ENCODE measurements at regions not wholly inside any gene's neighbourhood (a gene's known extent, or its start where the extent isn't known, plus 50 kb on each side); places are given as distances from the start of the nearest gene placed in this dataset.

GRCh38 chr14:96725232-96725631 is 72.0 kb upstream of the VRK1 start:
- H3K9ac ChIP-seq (ENCODE audit: insufficient read depth in 1 of 2, low read length in 2 of 2) = no peak overlapping the region
- no peak for TF ChIP-seq CTCF (IDR thresholded peaks at IDR 0.05; ENCODE audit: control extremely low read depth, extremely low read depth)
- WGBS, 2 donors = 89% methylated on average over 8 of the region's 8 CpGs

GRCh38 chr14:96727073-96727472 is 70.1 kb upstream of the VRK1 start:
- H3K27ac ChIP-seq (ENCODE audit: low read depth in 1 of 2, low read length in 1 of 2) = no peak overlapping the region
- no peaks in the 10 kb centered on the region for H3K4me1 ChIP-seq (ENCODE audit: control insufficient read depth in 5 of 5, insufficient read depth in 5 of 5, low read length in 5 of 5)
- DNase-seq = no peak
- WGBS, 2 donors = 63 to 86% methylated on average over 2 of the region's 2 CpGs
- H3K4me3 ChIP-seq = no peak overlapping the region
- ATAC-seq (ENCODE audit: insufficient read depth, low FRiP score) = no peak
- H3K27me3 ChIP-seq (ENCODE audit: control insufficient read depth in 3 of 3, insufficient read depth in 3 of 3, low read length in 2 of 3) = no peaks in the 10 kb centered on the region
- no peak overlapping the region for H3K9ac ChIP-seq (ENCODE audit: insufficient read depth in 1 of 2, low read length in 2 of 2)
- TF ChIP-seq CTCF (IDR thresholded peaks at IDR 0.05; ENCODE audit: control extremely low read depth, extremely low read depth) = no peak
- H3K36me3 ChIP-seq (ENCODE audit: control insufficient read depth in 4 of 4, insufficient read depth in 4 of 4, low read length in 4 of 4) = no peaks in the 10 kb centered on the region
- H3K9me3 ChIP-seq (ENCODE audit: control insufficient read depth in 4 of 4, insufficient read depth in 3 of 4, low read length in 3 of 4) = peaks cover 0 to 16% (median 2%) of the 10 kb centered on the region in 4 donors

More at GRCh38 chr14:96725232-96725631, 72.0 kb upstream of the VRK1 start:
- Histone ChIP-seq H3K4me3 (no peak overlapping the region), H3K4me1 (ENCODE audit: control insufficient read depth in 5 of 5, insufficient read depth in 5 of 5, low read length in 5 of 5) (no peaks in the 10 kb centered on the region), H3K9me3 (ENCODE audit: control insufficient read depth in 4 of 4, insufficient read depth in 3 of 4, low read length in 3 of 4) (peaks cover 0 to 16% (median 2%) of the 10 kb centered on the region in 4 donors), H3K27ac (ENCODE audit: low read depth in 1 of 2, low read length in 1 of 2) (no peak overlapping the region), H3K36me3 (ENCODE audit: control insufficient read depth in 4 of 4, insufficient read depth in 4 of 4, low read length in 4 of 4) (no peaks in the 10 kb centered on the region), H3K27me3 (ENCODE audit: control insufficient read depth in 3 of 3, insufficient read depth in 3 of 3, low read length in 2 of 3) (no peaks in the 10 kb centered on the region)
- ATAC-seq (ENCODE audit: insufficient read depth, low FRiP score) (no peak), DNase-seq (no peak)

GRCh38 chr14:96727491-96727890 is 69.7 kb upstream of the VRK1 start:
- no peak for ATAC-seq (ENCODE audit: insufficient read depth, low FRiP score)
- Histone ChIP-seq H3K27ac (ENCODE audit: low read depth in 1 of 2, low read length in 1 of 2) (no peak overlapping the region), H3K4me3 (no peak overlapping the region), H3K36me3 (ENCODE audit: control insufficient read depth in 4 of 4, insufficient read depth in 4 of 4, low read length in 4 of 4) (no peaks in the 10 kb centered on the region), H3K9ac (ENCODE audit: insufficient read depth in 1 of 2, low read length in 2 of 2) (no peak overlapping the region), H3K27me3 (ENCODE audit: control insufficient read depth in 3 of 3, insufficient read depth in 3 of 3, low read length in 2 of 3) (no peaks in the 10 kb centered on the region), H3K9me3 (ENCODE audit: control insufficient read depth in 4 of 4, insufficient read depth in 3 of 4, low read length in 3 of 4) (peaks cover 0 to 16% (median 2%) of the 10 kb centered on the region in 4 donors), H3K4me1 (ENCODE audit: control insufficient read depth in 5 of 5, insufficient read depth in 5 of 5, low read length in 5 of 5) (no peaks in the 10 kb centered on the region)
- 65% methylated on average over 3 of the region's 3 CpGs for WGBS, 2 donors
- no peak for TF ChIP-seq CTCF (IDR thresholded peaks at IDR 0.05; ENCODE audit: control extremely low read depth, extremely low read depth)
- DNase-seq = no peak
